GM21723 (cell line): ENCODE measurements at regions not wholly inside any gene's neighbourhood (a gene's known extent, or its start where the extent isn't known, plus 50 kb on each side); places are given as distances from the start of the nearest gene placed in this dataset.
"Not testable (repeated sequence)": the region's sequence is repeated elsewhere in the genome, so short reads cannot be mapped to it uniquely, and the experiment has no call there.

Source experiments
- ATAC-seq: cut with Tn5 transposase; IDR thresholded peaks from one replicate; pipeline ENCODE4 v1.9.1; 2021; ENCODE audit warnings: mild to moderate bottlenecking, moderate library complexity; ENCODE audit not compliant: unreplicated experiment

DNA sequence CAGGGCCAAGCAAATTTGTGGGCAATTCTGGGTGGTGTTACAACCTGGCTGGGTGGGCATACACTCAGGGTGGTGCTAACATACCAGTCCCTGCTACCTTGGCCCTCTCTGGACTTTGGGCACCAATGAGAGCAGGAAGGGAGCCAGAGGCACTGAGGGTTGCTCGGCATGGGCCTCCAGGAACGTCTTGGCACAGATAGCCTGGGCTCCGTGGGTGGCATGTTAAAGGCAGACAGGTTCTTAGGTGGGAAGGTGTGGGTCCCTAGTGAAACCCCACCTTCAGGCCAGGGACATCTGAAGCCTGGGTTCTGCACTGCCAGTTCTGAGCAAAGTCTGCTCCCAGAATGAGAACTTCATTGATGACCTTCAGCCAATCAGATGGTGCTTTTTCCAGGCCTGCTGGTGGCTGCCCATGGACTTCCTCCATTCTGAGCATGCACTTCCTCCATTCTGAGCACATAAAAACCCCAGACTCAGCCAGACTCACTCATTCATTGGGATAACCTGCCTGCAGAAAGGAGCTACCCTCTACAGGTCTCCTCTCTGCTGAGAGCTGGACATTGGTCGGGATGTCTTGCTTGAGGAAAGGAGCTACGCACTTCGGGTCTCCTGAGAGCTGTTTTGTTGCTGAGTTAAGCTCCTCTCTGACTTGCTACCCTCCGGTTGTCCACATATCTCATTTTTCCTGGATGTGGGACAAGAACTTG lies 2567.1 kb downstream of the PCDH9 start:
- no peak for ATAC-seq

DNA sequence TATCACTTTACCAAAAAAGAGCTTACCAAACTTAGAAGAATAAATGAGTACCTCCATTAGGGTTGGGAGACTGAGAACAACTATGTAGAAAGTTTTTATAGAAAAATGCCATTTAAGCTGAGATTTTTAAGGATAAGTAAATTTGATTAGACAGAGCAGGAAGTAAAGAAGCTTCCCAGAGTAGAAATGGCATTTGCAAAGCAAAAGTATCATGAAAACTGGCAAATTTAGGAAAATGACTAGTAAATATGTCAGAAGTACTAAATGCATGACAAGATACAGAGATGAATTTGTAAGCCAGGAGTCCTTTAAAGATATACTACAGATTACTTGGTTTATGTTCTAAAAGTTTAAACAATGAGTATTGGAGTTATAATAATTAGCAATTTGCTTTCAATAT lies 2581.8 kb downstream of the PCDH9 start:
- ATAC-seq, result no peak

DNA sequence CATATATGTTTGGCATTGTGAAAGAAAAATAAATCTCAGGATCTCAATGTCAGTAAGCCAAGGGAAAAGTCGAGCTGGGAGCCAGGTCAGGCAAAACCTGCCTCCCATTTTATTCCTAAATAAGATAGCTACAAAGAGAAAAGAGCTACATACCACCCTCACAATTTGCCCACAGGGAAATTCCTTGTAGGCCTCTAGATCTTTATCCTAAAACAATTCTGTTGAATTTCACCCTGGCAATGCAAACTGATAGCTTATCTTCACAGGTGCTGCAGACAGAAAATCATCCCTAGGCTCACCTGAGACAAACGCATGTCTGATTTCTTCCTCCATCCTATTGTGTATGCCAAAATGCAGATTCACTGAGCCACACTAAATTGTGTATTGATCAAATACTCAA lies 2587.1 kb downstream of the PCDH9 start:
- ATAC-seq, result no peak

DNA sequence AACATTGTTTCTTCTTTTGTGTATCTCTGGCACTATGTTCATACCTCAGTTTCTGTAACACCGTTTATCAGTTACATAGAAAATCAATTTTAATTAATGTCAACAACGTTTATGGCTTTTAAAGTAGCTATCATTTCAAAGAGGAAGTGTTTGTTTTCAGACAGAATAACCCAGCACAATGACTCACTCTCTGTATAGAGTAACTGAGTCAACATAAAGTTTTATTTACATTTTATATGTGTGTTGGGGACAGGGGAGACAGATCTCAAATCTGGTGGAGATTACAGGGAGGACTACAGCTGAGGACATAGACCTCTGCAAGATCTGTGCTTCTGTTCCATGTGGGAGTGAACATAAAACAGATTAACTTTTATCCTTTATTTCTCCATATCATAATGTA lies 2590.1 kb downstream of the PCDH9 start:
- ATAC-seq, result no peak

DNA sequence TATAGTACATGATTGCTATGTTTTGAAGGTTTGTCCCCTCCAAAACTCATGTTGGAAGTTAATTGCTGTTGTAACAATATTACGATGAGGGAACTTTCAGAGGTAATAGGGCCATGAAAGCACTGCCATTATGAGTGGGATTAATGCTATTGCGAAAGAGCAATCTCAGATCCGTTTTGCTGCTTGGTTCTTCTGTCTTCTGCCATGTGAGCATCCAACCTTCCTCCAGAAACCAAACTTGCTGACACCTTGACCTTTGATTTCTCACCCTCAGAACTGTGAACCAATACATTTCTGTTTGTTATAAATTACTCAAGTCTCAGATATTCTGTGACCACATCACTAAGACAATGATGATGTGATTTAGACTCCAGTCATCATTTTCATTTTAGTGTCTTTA lies 2590.9 kb downstream of the PCDH9 start:
- ATAC-seq, result no peak

DNA sequence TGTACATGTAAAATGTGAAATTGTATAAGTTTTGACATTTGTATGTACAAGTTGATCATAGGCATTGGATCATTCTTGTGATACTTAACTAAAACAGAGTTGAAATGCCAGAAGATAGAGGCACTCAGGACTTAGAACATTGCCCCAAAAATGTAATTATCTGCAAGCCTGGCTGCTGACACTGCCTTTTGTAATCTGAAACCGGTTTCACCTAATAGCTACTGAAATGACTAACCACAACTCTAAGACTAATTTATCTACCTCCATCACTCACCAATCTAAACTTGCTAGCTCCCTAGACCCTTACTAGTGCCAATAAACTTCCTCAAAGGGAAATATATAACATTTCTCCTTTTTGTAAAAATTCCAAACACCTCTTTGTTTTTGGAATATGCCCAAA lies 2596.2 kb downstream of the PCDH9 start:
- ATAC-seq, result no peak

DNA sequence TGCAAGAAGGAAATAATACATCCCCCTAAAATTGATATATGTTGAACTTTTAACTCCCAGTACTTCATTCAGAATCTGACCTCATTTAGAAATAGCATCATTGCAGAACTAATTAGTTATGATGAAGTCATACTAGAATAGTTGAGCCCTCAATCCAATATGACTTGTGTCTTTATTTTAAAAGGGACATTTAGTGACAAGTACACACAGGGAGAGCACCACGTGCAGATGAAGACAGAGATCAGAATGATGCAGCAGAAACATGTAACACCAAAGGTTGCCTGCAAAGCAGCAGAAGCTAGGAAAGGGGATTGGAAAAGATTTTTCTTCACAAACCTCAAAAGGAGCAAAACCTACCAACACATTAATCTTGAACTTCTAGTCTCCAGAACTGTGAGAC lies 2602.5 kb downstream of the PCDH9 start:
- ATAC-seq, result no peak

DNA sequence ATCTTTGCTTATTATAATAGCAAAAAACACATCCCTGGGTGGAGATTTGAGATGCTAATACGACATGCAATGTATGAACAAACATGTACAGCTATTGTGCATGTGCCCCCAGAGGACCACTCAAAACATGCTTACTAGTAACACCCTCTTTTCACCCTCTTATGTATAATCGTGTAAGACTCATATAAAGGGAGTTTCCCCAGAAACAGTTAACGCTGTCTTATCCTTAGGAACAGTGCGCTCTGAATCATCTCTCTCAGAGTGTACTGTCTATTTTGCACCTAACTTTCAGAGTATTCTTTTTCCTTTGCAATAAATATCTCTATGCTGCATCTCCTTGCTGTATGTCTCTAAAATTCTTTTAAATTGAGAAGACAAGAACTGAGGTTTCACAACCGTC lies 2604.0 kb downstream of the PCDH9 start:
- ATAC-seq, result no peak

DNA sequence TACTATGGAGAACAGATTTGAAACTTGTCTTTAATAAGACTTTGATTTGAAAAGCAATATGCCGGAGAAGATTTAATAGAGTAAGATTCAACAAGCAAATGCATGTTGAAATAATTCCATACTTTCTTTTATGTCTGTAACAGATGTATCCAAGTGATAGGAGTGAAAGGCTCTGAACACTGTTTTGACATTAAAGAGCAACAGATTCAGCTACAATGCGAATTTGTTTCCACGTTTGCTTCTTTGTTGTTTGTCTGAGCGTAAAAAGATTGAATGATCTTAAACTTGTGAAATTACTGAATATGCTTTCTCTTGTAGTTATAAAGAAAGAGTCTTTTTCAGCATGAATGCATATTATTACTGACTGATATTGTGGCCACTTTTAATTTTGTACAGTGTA lies 2612.9 kb downstream of the PCDH9 start:
- no peak for ATAC-seq

DNA sequence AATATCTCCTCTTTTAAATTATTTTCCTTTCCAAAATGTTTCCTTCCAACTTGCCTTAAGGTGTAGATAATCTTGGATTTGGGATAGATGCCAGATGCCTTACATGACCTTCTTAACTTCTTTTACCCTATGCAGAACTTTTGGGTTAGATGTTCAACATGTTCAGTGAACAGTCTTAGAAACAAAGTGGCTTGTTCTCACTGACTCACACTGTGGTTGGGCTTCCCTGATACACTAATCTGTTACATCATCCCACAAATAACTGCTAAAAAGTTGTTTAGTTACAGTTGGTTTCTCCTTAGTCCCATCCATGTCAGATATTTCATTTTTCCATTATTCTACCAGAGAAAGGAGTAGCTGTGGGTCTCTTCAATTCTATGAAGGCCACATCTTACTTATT lies 2638.2 kb downstream of the PCDH9 start:
- ATAC-seq, result no peak

DNA sequence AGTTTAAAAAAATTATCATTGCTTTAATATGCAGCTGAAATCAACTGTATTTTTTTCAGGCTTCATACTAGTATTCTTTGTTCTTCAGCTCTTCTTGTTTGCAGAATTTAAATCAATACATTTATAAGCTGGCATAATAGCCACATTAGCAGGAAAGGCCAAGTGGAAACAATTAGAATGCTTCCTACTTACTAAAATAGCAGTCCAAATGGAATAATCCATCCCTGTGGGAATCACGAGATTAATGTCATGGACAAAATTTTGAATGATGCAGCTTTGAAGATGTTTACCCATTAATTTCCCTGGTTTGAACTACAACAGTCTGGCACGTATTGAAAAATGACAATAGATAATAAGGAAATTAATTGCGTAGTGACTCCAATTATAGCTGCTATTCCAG lies 2650.8 kb downstream of the PCDH9 start:
- no peak for ATAC-seq

DNA sequence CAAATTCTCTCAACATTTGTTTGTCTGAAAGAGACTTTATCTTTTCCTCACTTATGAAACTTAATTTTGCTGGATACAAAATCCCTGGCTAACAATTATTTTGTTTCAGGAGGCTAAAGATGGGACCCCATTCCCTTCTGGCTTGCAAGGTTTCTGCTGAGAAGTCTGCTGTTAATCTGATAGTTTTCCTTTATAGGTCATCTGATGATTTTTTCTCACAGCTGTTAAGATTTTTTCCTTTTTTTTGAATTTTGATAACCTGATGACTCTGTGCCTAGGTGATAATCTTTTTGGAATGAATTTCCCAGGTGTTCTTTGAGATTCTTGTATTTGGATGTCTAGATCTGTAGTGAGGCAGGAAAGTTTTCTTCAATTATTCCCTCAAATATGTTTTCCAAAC lies 2661.4 kb downstream of the PCDH9 start:
- no peak for ATAC-seq

DNA sequence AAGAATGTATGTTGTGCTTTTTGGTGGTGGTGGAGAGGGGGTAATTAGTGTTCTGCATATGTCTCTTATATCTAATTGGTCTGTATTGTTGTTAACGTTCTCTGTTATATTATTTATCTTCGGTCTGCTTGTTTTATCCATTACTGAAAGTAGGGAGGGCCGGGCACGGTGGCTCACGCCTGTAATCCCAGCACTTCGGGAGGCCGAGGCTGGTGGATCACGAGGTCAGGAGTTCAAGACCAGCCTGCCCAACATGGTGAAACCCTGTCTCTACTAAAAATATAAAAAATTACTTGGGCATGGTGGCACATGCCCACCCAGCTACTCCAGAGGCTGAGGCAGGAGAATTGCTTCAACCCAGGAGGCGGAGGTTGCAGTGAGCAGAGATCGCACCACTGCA lies 2672.1 kb downstream of the PCDH9 start:
- not testable (repeated sequence) for ATAC-seq

DNA sequence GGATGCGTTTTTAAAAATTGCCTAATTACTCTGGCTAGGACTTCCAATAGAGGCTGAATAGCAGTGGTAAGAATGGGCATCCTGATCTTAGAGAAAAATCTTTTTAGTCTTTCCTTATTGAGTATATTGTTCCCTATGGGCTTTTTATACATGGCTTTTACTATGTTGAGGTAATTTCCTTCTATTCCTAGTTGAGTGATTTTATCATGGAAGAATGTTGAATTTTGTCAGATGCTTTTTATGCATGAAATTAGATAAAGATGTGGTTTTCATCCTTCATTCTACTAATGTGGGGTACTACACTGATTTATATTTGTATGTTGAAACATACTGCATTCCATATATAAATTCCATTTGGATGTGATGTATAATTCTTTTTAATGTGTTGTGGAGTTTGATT lies 2673.8 kb downstream of the PCDH9 start:
- ATAC-seq, result no peak

DNA sequence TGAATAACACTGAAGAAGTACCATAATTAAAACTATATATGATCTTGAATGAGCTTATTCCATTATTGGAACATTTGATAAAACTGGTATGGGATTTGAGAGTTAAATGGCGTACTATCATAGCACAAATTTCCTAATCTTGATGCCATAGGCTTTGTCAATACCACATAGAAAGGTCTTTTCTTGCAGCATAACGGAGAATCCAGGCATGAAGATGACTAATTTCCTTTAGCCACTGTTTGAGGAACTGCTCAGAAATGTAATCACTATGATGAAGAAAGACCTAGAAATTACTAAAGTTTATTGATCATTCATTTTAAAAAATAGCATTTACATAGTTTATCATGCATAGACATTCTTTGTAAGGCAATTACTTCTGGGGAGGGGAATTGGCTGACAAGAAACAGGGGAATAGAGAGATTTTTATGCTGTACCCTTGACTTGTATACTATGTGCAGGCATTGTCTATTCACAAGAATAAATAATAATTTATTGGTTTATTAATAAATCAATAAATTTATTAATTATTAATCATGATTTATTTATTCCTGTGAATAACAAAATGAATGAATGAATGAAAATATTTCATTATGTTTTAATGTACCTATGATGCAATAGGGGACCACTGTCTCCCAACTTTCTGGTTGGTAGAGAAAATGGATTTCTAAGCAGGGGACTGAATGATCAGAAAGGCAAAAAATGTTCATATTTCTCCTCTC lies 2676.6 kb downstream of the PCDH9 start:
- no peak for ATAC-seq

DNA sequence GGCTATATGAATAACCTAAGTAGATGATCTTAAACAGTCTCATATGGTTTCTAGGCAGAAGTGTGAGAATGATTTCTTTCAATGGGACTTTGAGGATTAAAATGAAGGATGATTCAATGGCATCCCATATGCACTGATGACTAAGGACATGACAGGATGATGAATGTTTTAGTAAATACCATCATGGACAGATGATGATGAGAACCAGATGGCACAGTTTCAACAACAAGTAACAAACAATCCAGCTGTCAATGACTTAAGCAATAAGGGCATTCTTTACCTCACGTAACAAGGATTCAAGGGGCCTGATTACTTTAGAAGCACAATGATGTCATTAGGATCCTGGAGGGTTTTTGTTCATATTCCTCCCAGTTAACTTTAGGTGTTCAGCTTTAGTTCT lies 2678.4 kb downstream of the PCDH9 start:
- no peak for ATAC-seq

DNA sequence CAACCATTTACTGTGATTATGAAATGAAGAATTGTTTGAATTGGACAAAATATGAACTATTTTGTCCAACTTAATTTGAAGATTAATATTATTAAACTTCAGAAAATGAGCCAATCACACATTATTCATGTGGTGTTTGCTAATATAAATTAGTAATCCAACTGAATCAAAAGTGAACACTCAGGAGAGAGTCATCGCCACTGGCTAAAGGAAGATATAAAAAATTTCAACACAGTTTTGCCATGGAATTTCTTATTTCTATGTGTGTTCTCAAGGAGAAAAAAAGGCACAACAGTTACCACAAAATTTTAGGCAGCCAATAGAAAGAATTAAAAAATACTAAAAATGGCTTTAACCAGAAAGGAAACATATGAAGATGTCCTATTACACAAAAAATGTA lies 2683.8 kb downstream of the PCDH9 start:
- no peak for ATAC-seq

DNA sequence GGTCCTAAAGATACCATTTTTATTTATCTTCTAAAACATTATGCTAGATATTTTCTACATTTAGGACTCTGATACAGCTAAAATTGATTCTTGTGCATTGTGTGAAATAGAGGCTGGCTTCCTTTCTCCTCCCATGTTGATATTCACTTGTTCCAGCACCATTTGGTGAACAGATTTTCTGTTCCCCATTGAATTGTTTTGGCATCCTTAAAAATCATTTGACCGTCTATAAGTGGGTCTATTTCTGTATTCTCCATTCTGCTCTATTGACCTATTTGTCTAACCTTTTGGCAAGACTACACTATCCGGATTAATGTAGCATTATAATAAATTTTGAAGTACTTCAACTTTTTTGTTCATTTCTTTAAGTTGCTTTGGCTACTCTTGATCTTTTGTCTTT lies 2689.2 kb downstream of the PCDH9 start:
- no peak for ATAC-seq

DNA sequence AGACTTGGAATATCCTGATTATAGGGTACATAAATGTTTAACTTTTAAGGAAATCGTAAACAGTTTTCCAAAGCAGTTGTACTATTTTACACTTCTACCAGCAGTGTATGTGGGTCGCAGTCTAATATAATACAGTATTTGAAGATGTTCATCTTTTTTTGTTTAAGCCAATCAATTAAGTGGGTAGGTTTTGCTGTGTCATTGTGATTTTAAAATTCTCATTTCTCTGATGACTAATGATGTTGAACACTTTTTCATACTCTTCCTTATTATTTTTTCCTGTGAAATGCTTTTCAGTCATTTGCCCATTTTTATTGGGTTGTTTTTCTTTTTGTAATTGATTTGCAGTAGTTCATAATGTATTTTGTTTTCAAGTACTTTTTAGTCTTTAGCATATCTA lies 2689.7 kb downstream of the PCDH9 start:
- ATAC-seq, result no peak

DNA sequence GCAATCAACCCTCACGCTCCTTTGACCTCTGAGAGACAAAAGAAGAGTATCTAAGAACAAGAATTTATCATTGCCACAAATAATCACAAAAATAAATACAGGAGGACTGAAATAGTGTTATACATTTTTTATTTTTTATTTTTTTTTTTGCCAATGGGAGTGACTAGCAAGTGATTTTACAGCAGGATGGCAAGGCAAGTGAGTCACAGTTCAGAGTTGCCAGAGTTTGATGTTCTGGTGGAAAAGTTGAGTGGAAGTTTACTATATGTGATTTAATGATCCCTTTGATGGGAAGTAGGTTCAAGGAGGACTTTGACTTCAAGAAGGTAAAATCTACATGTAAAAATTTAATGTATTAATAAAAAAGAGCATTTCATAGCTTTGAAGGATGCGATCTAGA lies 2691.4 kb downstream of the PCDH9 start:
- ATAC-seq, result no peak

DNA sequence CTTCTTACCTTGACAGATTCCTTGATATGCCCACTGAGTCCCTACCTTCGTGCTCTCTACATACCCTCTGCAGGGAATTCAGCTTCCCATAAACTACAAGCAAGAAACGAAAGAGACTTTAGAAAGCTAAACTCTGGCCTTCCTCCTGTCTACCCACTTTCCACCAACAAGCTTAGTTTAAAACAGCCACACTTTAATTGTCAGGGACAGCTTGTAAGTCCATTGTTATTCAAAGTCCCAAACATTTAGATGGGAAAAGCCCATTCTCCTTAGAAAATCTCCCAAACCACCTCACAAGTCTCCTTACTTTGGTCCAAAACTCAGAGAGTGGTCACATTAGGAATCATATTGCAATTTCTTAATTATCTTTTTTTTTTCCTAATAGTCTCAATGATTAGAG lies 2695.8 kb downstream of the PCDH9 start:
- no peak for ATAC-seq

DNA sequence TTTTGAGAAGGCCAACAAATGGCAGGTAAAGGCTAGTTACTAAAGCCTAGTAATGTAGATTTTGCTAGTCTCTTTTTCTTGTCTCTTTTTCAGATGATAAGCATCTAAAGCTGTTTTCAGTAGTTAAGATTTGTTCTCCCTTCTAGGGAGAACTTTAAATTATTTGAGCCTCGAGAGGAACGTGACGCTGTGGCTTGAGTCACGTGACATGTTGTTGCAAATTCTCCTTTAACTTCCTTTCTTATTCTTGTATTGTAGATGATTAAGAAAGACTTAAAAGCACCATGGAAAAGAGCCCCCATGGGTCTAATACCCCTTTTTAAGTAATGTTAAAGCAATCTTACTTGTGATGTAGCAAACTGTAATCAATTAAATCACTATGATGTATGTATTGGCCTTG lies 2698.7 kb downstream of the PCDH9 start:
- no peak for ATAC-seq
